ENCODE measurements at regions not wholly inside any gene's neighbourhood (a gene's known extent, or its start where the extent isn't known, plus 50 kb on each side); places are given as distances from the start of the nearest gene placed in this dataset.

GRCh38 chr6:25175196-25175595, 104.0 kb upstream of the CARMIL1 start:
- no peak overlapping the region for H3K27ac ChIP-seq
- TF ChIP-seq ZFX (IDR thresholded peaks at IDR 0.05): no peak
- no peak for TF ChIP-seq CTCF (conservative IDR thresholded peaks at IDR 0.05)

GRCh38 chr6:25175681-25176080, 103.5 kb upstream of the CARMIL1 start:
- TF ChIP-seq ZFX (IDR thresholded peaks at IDR 0.05): no peak

GRCh38 chr6:25176466-25176865, 102.7 kb upstream of the CARMIL1 start:
- H3K27ac ChIP-seq: no peak overlapping the region
- TF ChIP-seq CTCF (conservative IDR thresholded peaks at IDR 0.05) (no peak), ZFX (IDR thresholded peaks at IDR 0.05) (no peak)

More at GRCh38 chr6:25175681-25176080, 103.5 kb upstream of the CARMIL1 start:
- H3K27ac ChIP-seq: no peak overlapping the region

- no peak overlapping the region for H3K27ac ChIP-seq
- TF ChIP-seq CTCF (conservative IDR thresholded peaks at IDR 0.05): no peak
- no peak for TF ChIP-seq ZFX (IDR thresholded peaks at IDR 0.05)
Observed at GRCh38 chr6:25177500-25178028, 101.6 kb upstream of the CARMIL1 start.

GRCh38 chr6:25178336-25179035, 100.7 kb upstream of the CARMIL1 start:
- no peak for TF ChIP-seq CTCF (conservative IDR thresholded peaks at IDR 0.05)
- TF ChIP-seq ZFX (IDR thresholded peaks at IDR 0.05): no peak

GRCh38 chr6:25179051-25179778, 100.0 kb upstream of the CARMIL1 start:
- TF ChIP-seq ZFX (IDR thresholded peaks at IDR 0.05) (no peak), CTCF (conservative IDR thresholded peaks at IDR 0.05) (no peak)
- no peak overlapping the region for H3K27ac ChIP-seq

More at GRCh38 chr6:25178336-25179035, 100.7 kb upstream of the CARMIL1 start:
- H3K27ac ChIP-seq: no peak overlapping the region

GRCh38 chr6:25180630-25181349, 98.4 kb upstream of the CARMIL1 start:
- TF ChIP-seq ZFX (IDR thresholded peaks at IDR 0.05) (no peak), CTCF (conservative IDR thresholded peaks at IDR 0.05) (no peak)

More at GRCh38 chr6:25180630-25181349, 98.4 kb upstream of the CARMIL1 start:
- no peak overlapping the region for H3K27ac ChIP-seq

Measured in C4-2B (cell line).